ENCODE measurements at regions not wholly inside any gene's neighbourhood (a gene's known extent, or its start where the extent isn't known, plus 50 kb on each side); places are given as distances from the start of the nearest gene placed in this dataset.

DNA sequence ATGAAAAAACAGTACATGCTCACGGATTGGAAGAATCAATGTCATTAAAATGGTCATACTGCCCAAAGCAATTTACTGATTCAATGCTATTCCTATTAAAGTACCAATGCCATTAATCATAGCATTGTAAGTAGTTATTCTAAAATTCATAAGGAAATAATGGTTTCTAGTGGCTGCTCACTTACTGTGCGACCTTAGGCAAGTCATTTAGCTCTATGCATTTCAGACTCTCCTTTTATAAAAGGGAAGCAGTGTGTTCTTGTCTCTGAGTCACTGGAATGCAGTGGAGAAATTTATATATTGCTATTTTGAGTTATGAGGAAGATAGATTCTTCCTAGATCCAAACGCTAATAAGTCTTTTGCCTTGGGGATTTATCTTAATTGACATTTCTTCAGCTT, 174.8 kb downstream of the KCNA4 start:
- Histone ChIP-seq H3K4me3 (ENCODE audit: low read depth, low read length) (no peak overlapping the region), H3K4me1 (ENCODE audit: control insufficient read depth, insufficient read depth, low read length) (no peaks in the 10 kb centered on the region), H3K27ac (ENCODE audit: extremely low read depth, low read depth, low read length) (no peak overlapping the region), H3K9me3 (ENCODE audit: control insufficient read depth, insufficient read depth, low read depth, low read length) (no peaks in the 10 kb centered on the region), H3K36me3 (ENCODE audit: control insufficient read depth in 2 of 2, insufficient read depth in 1 of 2, low read length in 2 of 2) (no peaks in the 10 kb centered on the region)
- ChIA-PET CTCF (interaction anchor here (0.7 to 0.8 kb wide), 2 partner anchors 11 to 236 kb away, joined by 3 read pairs; no protein-coding TSS in a partner anchor), POLR2A (no interaction called here)
- TF ChIP-seq, protein P1, sequence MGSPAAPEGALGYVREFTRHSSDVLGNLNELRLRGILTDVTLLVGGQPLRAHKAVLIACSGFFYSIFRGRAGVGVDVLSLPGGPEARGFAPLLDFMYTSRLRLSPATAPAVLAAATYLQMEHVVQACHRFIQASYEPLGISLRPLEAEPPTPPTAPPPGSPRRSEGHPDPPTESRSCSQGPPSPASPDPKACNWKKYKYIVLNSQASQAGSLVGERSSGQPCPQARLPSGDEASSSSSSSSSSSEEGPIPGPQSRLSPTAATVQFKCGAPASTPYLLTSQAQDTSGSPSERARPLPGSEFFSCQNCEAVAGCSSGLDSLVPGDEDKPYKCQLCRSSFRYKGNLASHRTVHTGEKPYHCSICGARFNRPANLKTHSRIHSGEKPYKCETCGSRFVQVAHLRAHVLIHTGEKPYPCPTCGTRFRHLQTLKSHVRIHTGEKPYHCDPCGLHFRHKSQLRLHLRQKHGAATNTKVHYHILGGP (tag by site-specific recombination; IDR thresholded peaks at IDR 0.05): no peak
- TF ChIP-seq SETDB1 (IDR thresholded peaks at IDR 0.05; ENCODE audit: insufficient read length, low read length) (no peak), ZNF791 (tag by site-specific recombination; IDR thresholded peaks at IDR 0.05) (no peak), ZNF423 (tag by site-specific recombination; IDR thresholded peaks at IDR 0.05) (no peak), ZFP69B (tag by site-specific recombination; IDR thresholded peaks at IDR 0.05) (no peak), ZNF626 (tag by site-specific recombination; IDR thresholded peaks at IDR 0.05) (no peak), ZBTB8A (tag by site-specific recombination; IDR thresholded peaks at IDR 0.05) (no peak), ZNF843 (tag by site-specific recombination; IDR thresholded peaks at IDR 0.05) (no peak), ZNF76 (tag by site-specific recombination; IDR thresholded peaks at IDR 0.05; ENCODE audit: borderline replicate concordance, low read depth) (no peak)
- TF ChIP-seq, protein P2, sequence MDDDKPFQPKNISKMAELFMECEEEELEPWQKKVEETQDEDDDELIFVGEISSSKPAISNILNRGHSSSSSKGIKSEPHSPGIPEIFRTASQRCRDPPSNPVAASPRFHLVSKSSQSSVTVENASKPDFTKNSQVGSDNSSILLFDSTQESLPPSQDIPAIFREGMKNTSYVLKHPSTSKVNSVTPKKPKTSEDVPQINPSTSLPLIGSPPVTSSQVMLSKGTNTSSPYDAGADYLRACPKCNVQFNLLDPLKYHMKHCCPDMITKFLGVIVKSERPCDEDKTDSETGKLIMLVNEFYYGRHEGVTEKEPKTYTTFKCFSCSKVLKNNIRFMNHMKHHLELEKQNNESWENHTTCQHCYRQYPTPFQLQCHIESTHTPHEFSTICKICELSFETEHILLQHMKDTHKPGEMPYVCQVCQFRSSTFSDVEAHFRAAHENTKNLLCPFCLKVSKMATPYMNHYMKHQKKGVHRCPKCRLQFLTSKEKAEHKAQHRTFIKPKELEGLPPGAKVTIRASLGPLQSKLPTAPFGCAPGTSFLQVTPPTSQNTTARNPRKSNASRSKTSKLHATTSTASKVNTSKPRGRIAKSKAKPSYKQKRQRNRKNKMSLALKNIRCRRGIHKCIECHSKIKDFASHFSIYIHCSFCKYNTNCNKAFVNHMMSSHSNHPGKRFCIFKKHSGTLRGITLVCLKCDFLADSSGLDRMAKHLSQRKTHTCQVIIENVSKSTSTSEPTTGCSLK (tag by site-specific recombination; IDR thresholded peaks at IDR 0.05): no peak
- TF ChIP-seq, protein P3, sequence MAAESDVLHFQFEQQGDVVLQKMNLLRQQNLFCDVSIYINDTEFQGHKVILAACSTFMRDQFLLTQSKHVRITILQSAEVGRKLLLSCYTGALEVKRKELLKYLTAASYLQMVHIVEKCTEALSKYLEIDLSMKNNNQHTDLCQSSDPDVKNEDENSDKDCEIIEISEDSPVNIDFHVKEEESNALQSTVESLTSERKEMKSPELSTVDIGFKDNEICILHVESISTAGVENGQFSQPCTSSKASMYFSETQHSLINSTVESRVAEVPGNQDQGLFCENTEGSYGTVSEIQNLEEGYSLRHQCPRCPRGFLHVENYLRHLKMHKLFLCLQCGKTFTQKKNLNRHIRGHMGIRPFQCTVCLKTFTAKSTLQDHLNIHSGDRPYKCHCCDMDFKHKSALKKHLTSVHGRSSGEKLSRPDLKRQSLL (tag by site-specific recombination; IDR thresholded peaks at IDR 0.05): no peak
- TF ChIP-seq, protein P4, sequence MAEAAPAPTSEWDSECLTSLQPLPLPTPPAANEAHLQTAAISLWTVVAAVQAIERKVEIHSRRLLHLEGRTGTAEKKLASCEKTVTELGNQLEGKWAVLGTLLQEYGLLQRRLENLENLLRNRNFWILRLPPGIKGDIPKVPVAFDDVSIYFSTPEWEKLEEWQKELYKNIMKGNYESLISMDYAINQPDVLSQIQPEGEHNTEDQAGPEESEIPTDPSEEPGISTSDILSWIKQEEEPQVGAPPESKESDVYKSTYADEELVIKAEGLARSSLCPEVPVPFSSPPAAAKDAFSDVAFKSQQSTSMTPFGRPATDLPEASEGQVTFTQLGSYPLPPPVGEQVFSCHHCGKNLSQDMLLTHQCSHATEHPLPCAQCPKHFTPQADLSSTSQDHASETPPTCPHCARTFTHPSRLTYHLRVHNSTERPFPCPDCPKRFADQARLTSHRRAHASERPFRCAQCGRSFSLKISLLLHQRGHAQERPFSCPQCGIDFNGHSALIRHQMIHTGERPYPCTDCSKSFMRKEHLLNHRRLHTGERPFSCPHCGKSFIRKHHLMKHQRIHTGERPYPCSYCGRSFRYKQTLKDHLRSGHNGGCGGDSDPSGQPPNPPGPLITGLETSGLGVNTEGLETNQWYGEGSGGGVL (tag by site-specific recombination; IDR thresholded peaks at IDR 0.05): no peak
- TF ChIP-seq, protein P5, sequence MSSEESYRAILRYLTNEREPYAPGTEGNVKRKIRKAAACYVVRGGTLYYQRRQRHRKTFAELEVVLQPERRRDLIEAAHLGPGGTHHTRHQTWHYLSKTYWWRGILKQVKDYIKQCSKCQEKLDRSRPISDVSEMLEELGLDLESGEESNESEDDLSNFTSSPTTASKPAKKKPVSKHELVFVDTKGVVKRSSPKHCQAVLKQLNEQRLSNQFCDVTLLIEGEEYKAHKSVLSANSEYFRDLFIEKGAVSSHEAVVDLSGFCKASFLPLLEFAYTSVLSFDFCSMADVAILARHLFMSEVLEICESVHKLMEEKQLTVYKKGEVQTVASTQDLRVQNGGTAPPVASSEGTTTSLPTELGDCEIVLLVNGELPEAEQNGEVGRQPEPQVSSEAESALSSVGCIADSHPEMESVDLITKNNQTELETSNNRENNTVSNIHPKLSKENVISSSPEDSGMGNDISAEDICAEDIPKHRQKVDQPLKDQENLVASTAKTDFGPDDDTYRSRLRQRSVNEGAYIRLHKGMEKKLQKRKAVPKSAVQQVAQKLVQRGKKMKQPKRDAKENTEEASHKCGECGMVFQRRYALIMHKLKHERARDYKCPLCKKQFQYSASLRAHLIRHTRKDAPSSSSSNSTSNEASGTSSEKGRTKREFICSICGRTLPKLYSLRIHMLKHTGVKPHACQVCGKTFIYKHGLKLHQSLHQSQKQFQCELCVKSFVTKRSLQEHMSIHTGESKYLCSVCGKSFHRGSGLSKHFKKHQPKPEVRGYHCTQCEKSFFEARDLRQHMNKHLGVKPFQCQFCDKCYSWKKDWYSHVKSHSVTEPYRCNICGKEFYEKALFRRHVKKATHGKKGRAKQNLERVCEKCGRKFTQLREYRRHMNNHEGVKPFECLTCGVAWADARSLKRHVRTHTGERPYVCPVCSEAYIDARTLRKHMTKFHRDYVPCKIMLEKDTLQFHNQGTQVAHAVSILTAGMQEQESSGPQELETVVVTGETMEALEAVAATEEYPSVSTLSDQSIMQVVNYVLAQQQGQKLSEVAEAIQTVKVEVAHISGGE (tag by site-specific recombination; conservative IDR thresholded peaks at IDR 0.05; ENCODE audit: low read depth): no peak

DNA sequence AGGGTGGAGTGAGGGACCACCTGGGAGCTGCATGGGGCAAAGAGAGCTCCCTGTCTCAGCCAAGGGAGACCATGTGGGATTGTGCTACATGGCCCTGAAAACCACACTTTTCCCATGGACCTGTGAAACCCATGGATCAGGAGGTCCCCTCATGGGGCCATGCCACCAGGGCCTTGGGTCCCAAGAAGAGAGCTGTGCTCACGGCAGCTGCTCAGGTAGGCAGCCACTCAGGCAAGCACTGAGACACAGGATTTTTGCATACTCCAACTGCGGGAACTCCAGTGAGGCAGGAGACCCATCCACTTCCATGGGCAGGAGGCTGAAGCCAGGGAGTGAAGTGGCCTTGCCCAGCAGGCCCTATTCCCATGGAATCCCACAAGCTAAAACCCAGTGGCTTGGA, 190.0 kb downstream of the KCNA4 start:
- Histone ChIP-seq H3K4me1 (ENCODE audit: control insufficient read depth, insufficient read depth, low read length) (no peaks in the 10 kb centered on the region), H3K27ac (ENCODE audit: extremely low read depth, low read depth, low read length) (no peak overlapping the region), H3K4me3 (ENCODE audit: low read depth, low read length) (no peak overlapping the region), H3K9me3 (ENCODE audit: control insufficient read depth, insufficient read depth, low read depth, low read length) (no peaks in the 10 kb centered on the region), H3K36me3 (ENCODE audit: control insufficient read depth in 2 of 2, insufficient read depth in 1 of 2, low read length in 2 of 2) (no peaks in the 10 kb centered on the region)
- ChIA-PET POLR2A (no interaction called here), CTCF (no interaction called here)
- TF ChIP-seq, protein P6, sequence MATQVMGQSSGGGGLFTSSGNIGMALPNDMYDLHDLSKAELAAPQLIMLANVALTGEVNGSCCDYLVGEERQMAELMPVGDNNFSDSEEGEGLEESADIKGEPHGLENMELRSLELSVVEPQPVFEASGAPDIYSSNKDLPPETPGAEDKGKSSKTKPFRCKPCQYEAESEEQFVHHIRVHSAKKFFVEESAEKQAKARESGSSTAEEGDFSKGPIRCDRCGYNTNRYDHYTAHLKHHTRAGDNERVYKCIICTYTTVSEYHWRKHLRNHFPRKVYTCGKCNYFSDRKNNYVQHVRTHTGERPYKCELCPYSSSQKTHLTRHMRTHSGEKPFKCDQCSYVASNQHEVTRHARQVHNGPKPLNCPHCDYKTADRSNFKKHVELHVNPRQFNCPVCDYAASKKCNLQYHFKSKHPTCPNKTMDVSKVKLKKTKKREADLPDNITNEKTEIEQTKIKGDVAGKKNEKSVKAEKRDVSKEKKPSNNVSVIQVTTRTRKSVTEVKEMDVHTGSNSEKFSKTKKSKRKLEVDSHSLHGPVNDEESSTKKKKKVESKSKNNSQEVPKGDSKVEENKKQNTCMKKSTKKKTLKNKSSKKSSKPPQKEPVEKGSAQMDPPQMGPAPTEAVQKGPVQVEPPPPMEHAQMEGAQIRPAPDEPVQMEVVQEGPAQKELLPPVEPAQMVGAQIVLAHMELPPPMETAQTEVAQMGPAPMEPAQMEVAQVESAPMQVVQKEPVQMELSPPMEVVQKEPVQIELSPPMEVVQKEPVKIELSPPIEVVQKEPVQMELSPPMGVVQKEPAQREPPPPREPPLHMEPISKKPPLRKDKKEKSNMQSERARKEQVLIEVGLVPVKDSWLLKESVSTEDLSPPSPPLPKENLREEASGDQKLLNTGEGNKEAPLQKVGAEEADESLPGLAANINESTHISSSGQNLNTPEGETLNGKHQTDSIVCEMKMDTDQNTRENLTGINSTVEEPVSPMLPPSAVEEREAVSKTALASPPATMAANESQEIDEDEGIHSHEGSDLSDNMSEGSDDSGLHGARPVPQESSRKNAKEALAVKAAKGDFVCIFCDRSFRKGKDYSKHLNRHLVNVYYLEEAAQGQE (tag by site-specific recombination; IDR thresholded peaks at IDR 0.05): no peak
- TF ChIP-seq GLI4 (tag by site-specific recombination; IDR thresholded peaks at IDR 0.05): no peak
- TF ChIP-seq ZNF777 (tag by site-specific recombination; IDR thresholded peaks at IDR 0.05; ENCODE audit: borderline replicate concordance): no peak
- TF ChIP-seq ZNF610 (tag by site-specific recombination; IDR thresholded peaks at IDR 0.05; ENCODE audit: borderline replicate concordance): no peak
- TF ChIP-seq ZNF843 (tag by site-specific recombination; IDR thresholded peaks at IDR 0.05): no peak
- no peak for TF ChIP-seq ZIC2 (tag by site-specific recombination; IDR thresholded peaks at IDR 0.05)
- no peak for TF ChIP-seq ZNF549 (tag by site-specific recombination; IDR thresholded peaks at IDR 0.05)
